Inferior parietal cortex (tissue), 1 donor: ENCODE measurements at regions not wholly inside any gene's neighbourhood (a gene's known extent, or its start where the extent isn't known, plus 50 kb on each side); places are given as distances from the start of the nearest gene placed in this dataset.
"Not testable (repeated sequence)": the region's sequence is repeated elsewhere in the genome, so short reads cannot be mapped to it uniquely, and the experiment has no call there.

Experiments used
- DNase-seq: peaks from one replicate; pipeline ENCODE4 v3.0.0-alpha.2; 2016; ENCODE audit errors: extremely low spot score

DNA sequence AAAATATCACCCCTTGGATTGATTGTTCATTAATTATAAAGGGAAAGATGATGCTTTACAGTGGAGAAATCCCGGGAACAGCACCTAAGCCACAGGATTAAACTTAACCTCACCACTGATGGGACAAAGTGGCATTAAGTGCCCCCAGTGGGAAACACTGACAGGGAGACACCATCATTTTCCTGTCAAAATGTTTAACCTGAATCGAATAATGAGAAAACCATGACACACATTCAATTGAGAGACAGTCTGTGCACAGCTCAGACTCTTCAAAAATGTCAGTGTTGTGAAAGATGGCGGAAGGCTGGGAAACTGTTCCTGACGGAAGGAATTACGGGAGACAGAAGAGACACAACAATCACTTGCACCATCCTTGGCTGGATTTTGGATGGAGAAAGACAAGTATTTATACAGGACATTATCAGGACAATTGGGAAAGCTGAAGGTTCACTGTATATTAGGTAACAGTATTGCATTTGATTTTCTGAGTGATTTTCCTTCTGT lies 111.8 kb upstream of the ASB18 start:
- DNase-seq = no peak

DNA sequence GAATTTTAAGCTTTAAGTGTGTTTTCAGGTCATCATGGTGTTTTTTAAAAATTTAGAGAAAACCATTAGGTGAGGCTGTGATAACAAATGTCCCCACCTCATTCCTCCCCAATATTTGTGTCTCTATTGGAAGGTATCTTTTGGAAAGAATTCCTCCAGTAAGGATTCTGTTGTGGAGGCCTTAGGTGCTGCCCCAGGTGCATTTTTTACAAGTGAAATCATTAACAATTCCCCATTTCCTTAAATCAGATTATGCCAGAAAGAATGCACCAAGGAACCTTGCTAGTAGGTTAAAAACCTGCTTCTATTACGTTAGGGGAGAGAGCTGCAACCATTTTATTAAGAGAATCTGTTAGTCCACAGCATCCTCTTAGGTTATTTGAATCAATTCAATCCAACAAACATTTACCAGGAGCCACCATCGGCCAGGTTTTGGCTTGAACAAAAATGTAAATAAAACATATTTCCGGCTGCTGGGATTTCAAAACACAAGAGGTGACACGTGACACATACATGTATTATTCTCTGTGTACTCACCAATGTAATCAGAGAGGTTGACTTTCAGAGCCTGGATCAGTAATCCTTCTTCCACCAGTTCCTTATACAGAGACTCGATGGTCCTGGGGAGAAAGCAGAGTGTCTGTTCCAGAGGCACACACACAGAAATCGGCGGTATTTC lies 112.5 kb upstream of the ASB18 start:
- no peak for DNase-seq

- DNase-seq = no peak
These were observed 115.9 kb upstream of the ASB18 start for GRCh38 chr2:236380051-236380612.

DNA sequence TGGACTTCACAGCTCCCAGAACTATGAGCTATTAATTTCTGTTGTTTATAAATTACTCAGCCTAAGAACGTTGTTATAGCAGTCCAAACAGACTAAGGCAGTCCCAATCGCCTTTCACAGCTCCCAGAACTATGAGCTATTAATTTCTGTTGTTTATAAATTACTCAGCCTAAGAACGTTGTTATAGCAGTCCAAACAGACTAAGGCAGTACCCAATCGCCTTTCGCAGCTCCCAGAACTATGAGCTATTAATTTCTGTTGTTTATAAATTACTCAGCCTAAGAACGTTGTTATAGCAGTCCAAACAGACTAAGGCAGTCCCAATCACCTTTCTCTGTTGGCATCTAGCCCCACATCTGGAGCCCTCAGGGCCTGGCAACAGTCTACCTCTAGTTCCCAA lies 117.0 kb upstream of the ASB18 start:
- not testable (repeated sequence) for DNase-seq

DNA sequence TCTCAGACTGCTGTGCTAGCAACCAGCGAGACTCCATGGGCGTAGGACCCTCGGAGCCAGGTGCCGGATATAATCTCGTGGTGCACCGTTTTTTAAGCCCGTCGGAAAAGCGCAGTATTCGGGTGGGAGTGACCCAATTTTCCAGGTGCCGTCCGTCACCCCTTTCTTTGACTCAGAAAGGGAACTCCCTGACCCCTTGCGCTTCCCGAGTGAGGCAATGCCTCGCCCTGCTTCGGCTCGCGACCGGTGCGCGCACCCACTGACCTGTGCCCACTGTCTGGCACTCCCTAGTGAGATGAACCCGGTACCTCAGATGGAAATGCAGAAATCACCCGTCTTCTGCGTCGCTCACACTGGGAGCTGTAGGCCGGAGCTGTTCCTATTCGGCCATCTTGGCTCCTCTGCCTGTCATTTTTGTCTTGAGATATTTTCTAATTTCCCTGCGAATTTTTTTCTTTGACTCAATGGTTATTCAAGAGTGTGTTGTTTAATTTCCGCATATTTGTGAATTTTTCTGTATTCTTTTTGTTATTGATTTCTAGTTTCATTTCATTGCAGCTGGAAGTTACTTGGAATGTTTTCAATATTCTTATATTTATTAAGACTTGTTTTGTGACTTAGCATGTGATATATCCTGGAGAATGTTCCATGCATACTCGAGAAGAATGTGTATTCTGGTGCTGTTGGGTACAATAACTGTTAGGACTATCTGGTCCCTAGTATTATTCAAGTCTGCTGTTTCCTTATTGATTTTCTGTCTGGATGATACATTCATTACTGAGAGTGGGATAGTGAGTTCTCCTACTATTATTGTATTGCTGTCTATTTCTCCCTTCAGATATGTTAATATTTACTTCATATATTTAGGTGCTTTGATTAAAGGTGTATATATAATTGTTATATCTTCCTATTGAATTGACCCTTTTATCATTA lies 125.3 kb upstream of the ASB18 start:
- DNase-seq = not testable (repeated sequence)

GRCh38 chr2:236393101-236393500 lies 128.9 kb upstream of the ASB18 start:
- no peak for DNase-seq

DNA sequence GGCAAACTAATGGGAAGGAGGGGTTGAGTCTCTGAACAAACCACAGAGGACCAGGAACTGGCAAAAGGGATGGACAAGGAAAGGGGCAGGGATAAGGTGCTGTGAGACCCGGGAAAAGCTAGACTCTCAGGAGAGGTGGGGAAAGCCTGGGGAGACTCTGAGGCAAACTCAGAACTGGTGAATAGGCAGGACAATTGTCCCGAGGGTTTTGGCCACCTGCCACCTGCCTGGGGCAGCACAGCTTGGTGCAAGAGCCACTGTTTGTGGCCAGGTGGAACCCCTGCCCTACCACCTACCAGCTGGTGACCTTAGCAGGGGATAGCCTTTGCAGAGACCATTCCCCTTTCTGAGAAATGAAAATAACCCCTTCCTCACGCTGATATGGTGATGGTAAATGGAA lies 129.4 kb upstream of the ASB18 start:
- no peak for DNase-seq

GRCh38 chr2:236394571-236394970 lies 130.4 kb upstream of the ASB18 start:
- no peak for DNase-seq

GRCh38 chr2:236395067-236395466 lies 130.9 kb upstream of the ASB18 start:
- no peak for DNase-seq

DNA sequence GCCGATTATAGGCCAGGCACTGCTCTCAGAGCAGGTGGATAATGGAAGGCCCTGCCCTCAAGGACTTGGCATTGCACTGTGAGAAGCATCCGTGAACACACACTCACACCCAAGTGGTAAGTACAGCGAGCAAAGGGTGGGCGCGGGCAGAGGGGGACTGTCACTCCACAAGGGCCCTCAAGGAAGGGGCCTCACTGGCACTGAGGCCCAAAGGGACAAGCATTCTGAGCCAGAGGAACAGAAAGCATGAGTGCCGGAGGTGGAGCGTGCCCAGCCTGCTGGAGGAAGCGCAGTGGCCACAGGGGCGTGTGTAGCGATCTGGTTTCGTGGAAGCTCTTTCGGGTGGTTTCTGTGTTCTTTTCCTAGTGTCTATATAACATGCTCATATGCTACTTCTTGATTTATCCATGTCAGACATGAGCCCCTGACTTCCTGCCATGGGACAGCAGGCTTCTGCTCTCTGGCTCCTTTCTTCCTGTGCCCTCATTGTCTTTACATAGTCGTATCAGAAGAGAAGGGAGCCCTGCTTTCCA lies 132.7 kb upstream of the ASB18 start:
- DNase-seq = no peak

DNA sequence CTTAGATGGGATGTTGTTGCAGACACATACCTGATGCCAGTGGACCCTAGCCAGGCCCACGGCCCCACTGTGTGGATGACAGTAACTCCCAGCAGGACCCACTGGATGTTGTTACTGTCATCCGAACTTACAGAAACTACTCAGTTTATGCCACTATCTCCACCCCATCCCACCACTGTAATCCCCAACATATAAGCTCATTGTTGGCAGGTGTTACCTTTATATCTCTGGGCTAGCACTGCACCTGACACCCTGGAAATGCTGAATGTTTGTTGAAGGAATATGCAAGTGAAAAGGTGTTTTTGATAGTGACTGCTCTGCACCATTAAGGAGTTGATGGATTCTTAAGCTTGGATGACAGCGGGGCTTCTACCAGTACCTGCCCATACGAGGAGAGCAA lies 133.5 kb upstream of the ASB18 start:
- no peak for DNase-seq

DNA sequence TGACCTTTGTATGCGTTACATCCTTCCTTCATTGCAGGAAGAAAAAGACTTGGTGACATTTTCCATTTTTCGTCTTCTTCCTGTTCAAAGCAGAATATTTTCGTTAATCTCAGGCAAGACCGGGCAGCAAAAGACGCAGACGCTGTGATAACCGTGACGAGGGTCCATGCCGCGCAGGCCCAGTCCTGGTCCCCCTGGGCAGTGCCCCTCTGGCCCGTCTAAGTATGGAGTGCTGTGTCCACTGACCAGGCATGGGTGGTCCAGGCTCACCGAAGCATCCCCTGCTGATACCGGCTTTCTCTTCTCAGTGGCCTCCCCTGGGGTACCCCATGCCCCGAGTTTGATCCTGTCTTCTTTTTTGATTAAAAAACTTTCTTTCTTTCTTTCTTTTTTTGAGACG lies 135.2 kb upstream of the ASB18 start:
- no peak for DNase-seq

- DNase-seq = no peak
These were observed 135.9 kb upstream of the ASB18 start for GRCh38 chr2:236400046-236400574.

DNA sequence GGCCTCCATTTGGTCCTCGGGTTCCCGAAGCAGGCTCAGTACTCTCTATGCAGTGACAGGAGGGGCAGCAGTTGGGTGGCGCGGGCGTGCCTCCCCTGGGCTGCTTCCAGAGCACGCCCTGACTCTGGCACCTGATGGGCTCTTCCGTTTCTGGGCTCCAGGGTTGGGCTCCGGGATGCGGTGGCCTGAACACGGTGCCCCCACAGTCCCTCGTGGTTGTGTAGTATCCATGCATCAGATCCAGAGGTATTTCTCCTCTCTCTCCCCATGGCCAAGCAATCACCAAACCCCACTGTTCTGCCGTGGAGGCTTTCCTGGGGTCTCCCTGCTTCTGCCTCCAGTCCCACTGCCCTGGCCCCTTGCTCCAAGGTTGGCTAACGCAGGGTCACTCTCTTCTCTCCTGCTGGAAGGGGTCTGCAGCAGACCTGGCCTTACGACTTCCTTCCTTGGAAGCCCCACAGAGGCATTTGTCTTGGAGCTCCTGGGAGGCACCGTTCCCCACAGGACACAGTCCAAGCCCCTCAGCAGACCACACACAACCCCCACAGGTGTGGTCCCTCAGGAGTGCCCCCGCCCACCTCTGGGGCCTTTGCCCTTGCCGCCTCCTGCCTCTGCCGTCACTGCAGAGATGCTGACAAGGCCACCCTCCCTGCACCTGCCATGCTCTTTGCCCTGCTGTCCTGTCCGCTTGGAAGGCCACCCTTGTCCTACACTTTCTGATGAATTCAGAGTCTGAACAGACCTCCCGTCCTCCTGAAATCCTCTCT lies 136.6 kb upstream of the ASB18 start:
- no peak for DNase-seq

GRCh38 chr2:236402033-236402790 lies 138.0 kb upstream of the ASB18 start:
- no peak for DNase-seq

DNA sequence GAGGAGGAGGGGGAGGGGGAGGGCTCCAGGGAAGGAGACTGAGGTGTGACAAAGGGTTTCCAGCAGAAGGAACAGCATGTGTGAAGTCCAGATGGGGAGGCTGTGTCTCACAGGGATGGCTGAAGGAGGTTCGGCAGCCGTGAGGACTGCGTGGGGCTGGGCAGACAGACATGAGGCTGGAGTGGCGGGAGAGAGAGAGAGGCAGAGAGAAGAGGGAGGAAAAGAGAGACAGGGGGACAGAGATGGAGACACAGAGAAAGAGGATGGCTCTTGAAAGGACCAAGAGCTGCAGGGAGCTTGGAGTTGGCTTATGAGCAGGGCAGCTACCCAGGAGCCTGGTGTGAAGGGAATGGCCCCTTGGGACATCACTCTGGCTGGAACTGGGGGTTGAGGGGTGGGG lies 138.9 kb upstream of the ASB18 start:
- DNase-seq = no peak

- DNase-seq = no peak
These were observed 139.6 kb upstream of the ASB18 start for GRCh38 chr2:236403811-236404210.

GRCh38 chr2:236404346-236404745 lies 140.1 kb upstream of the ASB18 start:
- no peak for DNase-seq

- DNase-seq = no peak
These were observed 141.2 kb upstream of the ASB18 start for GRCh38 chr2:236405357-236405756.

DNA sequence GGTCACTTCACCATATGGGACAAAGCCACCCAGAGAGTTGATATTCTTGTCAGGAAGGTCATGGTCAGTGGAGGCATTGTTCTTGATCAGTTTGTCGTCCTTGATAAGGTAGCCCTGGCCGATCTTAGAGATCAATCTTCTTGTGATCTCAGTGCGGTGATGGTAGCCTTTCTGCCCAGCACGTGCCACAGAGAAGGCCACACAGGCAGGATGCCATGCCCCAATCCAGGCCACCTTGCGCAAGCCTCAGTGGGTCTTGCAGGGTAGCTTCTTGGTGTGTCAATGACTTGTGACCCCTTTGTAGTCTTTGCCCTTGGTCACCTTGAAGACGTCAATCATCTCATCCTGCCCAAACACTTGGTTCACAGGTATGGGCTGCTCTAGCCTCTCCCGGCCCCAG lies 143.9 kb upstream of the ASB18 start:
- DNase-seq = no peak

DNA sequence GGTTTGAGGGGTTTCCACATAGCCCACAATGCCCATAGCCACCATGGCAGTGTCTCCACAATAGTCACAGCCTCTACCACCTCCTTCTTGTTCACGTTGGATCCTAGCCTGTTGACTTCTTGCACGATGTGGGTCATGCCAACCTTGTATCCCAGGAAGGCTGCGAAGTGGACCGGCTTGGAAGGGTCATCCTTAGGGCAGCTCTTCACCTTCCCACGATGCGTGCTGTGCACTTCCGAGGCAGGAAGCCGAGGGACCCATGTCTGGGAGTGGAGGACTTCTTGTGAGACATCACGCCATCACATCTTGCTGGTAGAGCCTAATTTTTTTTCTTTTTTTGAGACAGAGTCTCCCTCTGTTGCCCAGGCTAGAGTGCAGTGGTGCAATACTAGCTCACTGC lies 144.6 kb upstream of the ASB18 start:
- no peak for DNase-seq
